ENCODE measurements at regions not wholly inside any gene's neighbourhood (a gene's known extent, or its start where the extent isn't known, plus 50 kb on each side); places are given as distances from the start of the nearest gene placed in this dataset.

GRCh38 chr14:54343272-54344121 lies 53.3 kb upstream of the CDKN3 start:
- Histone ChIP-seq H3K27me3 (no peaks in the 10 kb centered on the region), H3K9me3 (no peaks in the 10 kb centered on the region), H3K4me1 (no peaks in the 10 kb centered on the region), H3K36me3 (no peaks in the 10 kb centered on the region), H3K27ac (no peak overlapping the region), H3K4me3 (no peak overlapping the region)
- no peak for DNase-seq (ENCODE audit: low spot score in 2 of 2)
- no peak for TF ChIP-seq CTCF (IDR thresholded peaks at IDR 0.05)
- intact Hi-C loops (cut with DNase I) = no loop called here

DNA sequence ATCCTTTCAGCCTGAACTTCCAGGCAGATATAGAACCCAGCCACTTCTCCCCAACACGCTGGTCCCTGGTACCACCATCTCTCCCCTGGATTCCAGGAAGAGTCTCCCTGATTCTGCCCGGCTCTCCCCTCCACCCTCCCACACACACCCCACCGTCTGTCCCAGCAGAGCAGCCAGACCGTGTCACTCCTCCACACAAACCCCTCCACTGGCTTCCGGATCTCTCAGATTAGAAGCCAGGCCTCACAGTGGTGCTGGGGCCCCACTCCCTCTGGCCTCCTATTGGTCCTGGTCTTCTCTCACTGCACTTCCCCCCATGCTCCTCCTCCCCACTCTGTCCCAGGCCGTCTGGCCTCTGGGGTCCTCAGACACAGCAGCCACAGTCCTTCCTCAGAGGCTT lies 52.4 kb upstream of the CDKN3 start:
- H3K4me3 ChIP-seq = no peak overlapping the region
- no peaks in the 10 kb centered on the region for H3K4me1 ChIP-seq
- intact Hi-C loops (cut with DNase I) = no loop called here
- no peaks in the 10 kb centered on the region for H3K27me3 ChIP-seq
- no peaks in the 10 kb centered on the region for H3K9me3 ChIP-seq
- no peak overlapping the region for H3K27ac ChIP-seq
- no peaks in the 10 kb centered on the region for H3K36me3 ChIP-seq
- no peak for DNase-seq (ENCODE audit: low spot score in 2 of 2)
- no peak for TF ChIP-seq CTCF (IDR thresholded peaks at IDR 0.05)

DNA sequence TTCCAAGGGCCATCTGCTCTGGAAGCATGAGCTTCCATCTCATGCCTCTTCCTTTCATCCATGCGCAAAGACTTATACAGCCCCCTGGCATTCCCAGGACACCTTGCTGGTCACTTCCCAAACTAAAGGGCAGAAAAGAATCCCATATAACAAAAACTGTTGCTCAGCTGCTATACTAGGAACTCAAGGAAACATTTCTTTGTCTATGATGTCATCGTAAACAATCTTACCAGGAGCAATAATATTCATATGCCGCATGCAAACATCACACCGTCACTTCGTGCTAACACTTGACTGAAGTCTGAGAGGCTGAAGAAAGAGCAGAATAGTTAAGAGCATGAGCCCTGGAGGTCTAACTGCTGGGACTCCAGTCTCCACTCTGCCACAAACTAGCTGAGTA lies 50.5 kb upstream of the CDKN3 start:
- H3K4me3 ChIP-seq = no peak overlapping the region
- intact Hi-C loops (cut with DNase I) = loop anchor here (5.0 kb wide), 2 partner anchors 169 to 394 kb away; no protein-coding TSS in a partner anchor
- no peak for TF ChIP-seq CTCF (IDR thresholded peaks at IDR 0.05)

More for the DNA sequence above, 50.5 kb upstream of the CDKN3 start:
- no peak for DNase-seq (ENCODE audit: low spot score in 2 of 2)
- no peaks in the 10 kb centered on the region for H3K4me1 ChIP-seq
- no peaks in the 10 kb centered on the region for H3K36me3 ChIP-seq
- H3K9me3 ChIP-seq = no peaks in the 10 kb centered on the region
- no peak overlapping the region for H3K27ac ChIP-seq
- no peaks in the 10 kb centered on the region for H3K27me3 ChIP-seq
